GM12878 (cell line): ENCODE measurements at regions not wholly inside any gene's neighbourhood (a gene's known extent, or its start where the extent isn't known, plus 50 kb on each side); places are given as distances from the start of the nearest gene placed in this dataset.

ENCODE experiments used
- ATAC-seq: fragments of 200-7000 bp; cut with Tn5 transposase; 3 replicates; pipeline ENCODE4 v1.9.1; 2020; ENCODE audit warnings: mild to moderate bottlenecking, moderate library complexity
- BruUV-seq: library from RNA; stranded (reverse); fragments of 400-500 nt; replicated peaks from 2 replicates; lab custom pipeline; 2021; lab: Mats Ljungman, UMichigan
- CTCF ChIA-PET: fragments of 300-600 bp; sonication (Branson Sonifier 250); formaldehyde crosslinking; extraction: SDS; loops from one replicate; lab custom pipeline; 2021; ENCODE audit warnings: inconsistent platforms; lab: Yijun Ruan, JAX
- POLR2A ChIA-PET: fragments of 350-600 bp; formaldehyde crosslinking; extraction: SDS; loops from one replicate; lab custom pipeline; 2021; ENCODE audit warnings: inconsistent platforms; lab: Charles Lee
- RAD21 ChIA-PET: fragments of 300-600 bp; sonication (Branson Sonifier 250); formaldehyde crosslinking; loops from one replicate; lab custom pipeline; 2023; ENCODE audit warnings: antibody characterized with exemption; ENCODE audit not compliant: unreplicated experiment; lab: Charles Lee
- SMC1A ChIA-PET: fragments of 300-600 bp; sonication (Branson Sonifier 250); formaldehyde crosslinking; loops from one replicate; lab custom pipeline; 2023; ENCODE audit not compliant: unreplicated experiment, uncharacterized antibody; lab: Charles Lee
- DNase-seq: peaks from one replicate; pipeline ENCODE4 v3.0.0-alpha.2; 2011; ENCODE audit warnings: low read depth, low spot score
- FAIRE-seq: peaks from 3 replicates; lab custom pipeline; 2011; peaks lifted over from hg19 to GRCh38; lab: Jason Lieb, UNC
- H2AFZ ChIP-seq: 2 replicates; pipeline ENCODE4 v1.6.0; 2011; ENCODE audit warnings: low read depth, low read length, control low read depth; ENCODE audit not compliant: control insufficient read depth
- H3K27ac ChIP-seq: 2 replicates; pipeline ENCODE4 v1.5.1; 2011; ENCODE audit warnings: control low read depth; ENCODE audit not compliant: control insufficient read depth, insufficient read depth
- H3K27me3 ChIP-seq, 2 experiments: replicated peaks in 1 of 2; 2 replicates each; pipeline versions ENCODE4 v1.6.0 to v1.6.1; 2011; ENCODE audit warnings: low read length in 1 of 2; ENCODE audit not compliant: control insufficient read depth in 2 of 2, insufficient read depth in 2 of 2
- H3K36me3 ChIP-seq, 2 experiments: 2 replicates each; pipeline ENCODE4 v1.5.1; 2011; ENCODE audit warnings: low read length in 1 of 2; ENCODE audit not compliant: control insufficient read depth in 2 of 2, insufficient read depth in 2 of 2
- H3K4me1 ChIP-seq: 2 replicates; pipeline ENCODE4 v1.6.1; 2011; ENCODE audit warnings: mild to moderate bottlenecking, low read length, moderate library complexity, mixed read lengths; ENCODE audit not compliant: control insufficient read depth, insufficient read depth
- H3K4me2 ChIP-seq: 2 replicates; pipeline ENCODE4 v1.6.0; 2011; ENCODE audit warnings: control low read depth; ENCODE audit not compliant: control insufficient read depth, insufficient read depth
- H3K4me3 ChIP-seq: fragments of 200-600 bp; sonication (generic); 2 replicates; pipeline ENCODE4 v1.5.1; 2016
- H3K79me2 ChIP-seq: 2 replicates; pipeline ENCODE4 v1.6.0; 2011; ENCODE audit warnings: low read length; ENCODE audit not compliant: control insufficient read depth, insufficient read depth
- H3K9ac ChIP-seq: 2 replicates; pipeline ENCODE4 v1.8.0; 2011; ENCODE audit warnings: low read length, control low read depth, mixed read lengths; ENCODE audit not compliant: control insufficient read depth, insufficient read depth
- H3K9me3 ChIP-seq: replicated peaks from 3 replicates; pipeline ENCODE4 v1.5.1; 2011; ENCODE audit warnings: mild to moderate bottlenecking, low read length; ENCODE audit not compliant: control insufficient read depth, insufficient read depth
- H4K20me1 ChIP-seq: 2 replicates; pipeline ENCODE4 v1.6.0; 2011; ENCODE audit not compliant: control insufficient read depth, insufficient read depth
- BHLHE40 ChIP-seq, 2 experiments: fragments of 450-650 bp in 1 of 2; IDR thresholded peaks; 2 replicates each; pipeline ENCODE4 v1.6.1; 2011 to 2017; ENCODE audit warnings: low read depth in 2 of 2, borderline replicate concordance in 1 of 2, improper control_type of control experiment in 1 of 2, low read length in 1 of 2, mild to moderate bottlenecking in 1 of 2
- CEBPZ ChIP-seq: fragments of 150-350 bp; IDR thresholded peaks from 2 replicates; pipeline ENCODE4 v1.6.1; 2016; ENCODE audit warnings: low read depth, low read length
- IKZF2 ChIP-seq, 2 experiments: fragments of 450-650 bp; IDR thresholded peaks; 2 replicates each; pipeline ENCODE4 v1.6.1; 2017; ENCODE audit warnings: mild to moderate bottlenecking in 2 of 2, moderate library complexity in 2 of 2
- JUNB ChIP-seq: IDR thresholded peaks from 2 replicates; pipeline ENCODE4 v1.6.1; 2016; ENCODE audit warnings: antibody characterized with exemption, mild to moderate bottlenecking
- NRF1 ChIP-seq: conservative IDR thresholded peaks from 2 replicates; pipeline ENCODE4 v1.6.1; 2011; ENCODE audit warnings: mild to moderate bottlenecking, low read depth, low read length, improper control_type of control experiment
- RCOR1 ChIP-seq: conservative IDR thresholded peaks from 2 replicates; pipeline ENCODE4 v1.6.1; 2012; ENCODE audit warnings: low read depth, low read length, improper control_type of control experiment
- WRNIP1 ChIP-seq: IDR thresholded peaks from 2 replicates; pipeline ENCODE4 v1.6.1; 2011; ENCODE audit warnings: low read depth, low read length, improper control_type of control experiment, borderline replicate concordance
- YBX1 ChIP-seq: fragments of 450-650 bp; IDR thresholded peaks from 2 replicates; pipeline ENCODE4 v1.6.1; 2016; ENCODE audit warnings: antibody characterized with exemption
- WGBS: methylation state at CpG from one replicate; pipeline ENCODE4 v1.1.6; 2016; ENCODE audit warnings: low lambda C conversion rate; ENCODE audit not compliant: insufficient replicate concordance, insufficient coverage; ENCODE audit errors: missing lambda C conversion rate; 5-methylcytosine and 5-hydroxymethylcytosine counted together
- in situ Hi-C: fragments of 300-500 bp; cut with MboI; formaldehyde crosslinking; loops from 9 replicates; pipeline ENCODE4 v1.14.3; 2018; ENCODE audit warnings: mixed read lengths
- intact Hi-C: fragments of 100-400 bp; cut with micrococcal nuclease; formaldehyde crosslinking; loops from one replicate; pipeline ENCODE4 v1.14.2; 2022; ENCODE audit not compliant: unreplicated experiment
- TF ChIP-seq, protein P1 (sequence below): fragments of 450-650 bp; conservative IDR thresholded peaks from 2 replicates; pipeline ENCODE4 v1.6.1; 2017; ENCODE audit warnings: mild to moderate bottlenecking, moderate library complexity
- TF ChIP-seq, protein P2 (sequence below): fragments of 150-350 bp; IDR thresholded peaks from 2 replicates; pipeline ENCODE4 v1.6.1; 2014; ENCODE audit warnings: mild to moderate bottlenecking, low read depth, low read length

DNA sequence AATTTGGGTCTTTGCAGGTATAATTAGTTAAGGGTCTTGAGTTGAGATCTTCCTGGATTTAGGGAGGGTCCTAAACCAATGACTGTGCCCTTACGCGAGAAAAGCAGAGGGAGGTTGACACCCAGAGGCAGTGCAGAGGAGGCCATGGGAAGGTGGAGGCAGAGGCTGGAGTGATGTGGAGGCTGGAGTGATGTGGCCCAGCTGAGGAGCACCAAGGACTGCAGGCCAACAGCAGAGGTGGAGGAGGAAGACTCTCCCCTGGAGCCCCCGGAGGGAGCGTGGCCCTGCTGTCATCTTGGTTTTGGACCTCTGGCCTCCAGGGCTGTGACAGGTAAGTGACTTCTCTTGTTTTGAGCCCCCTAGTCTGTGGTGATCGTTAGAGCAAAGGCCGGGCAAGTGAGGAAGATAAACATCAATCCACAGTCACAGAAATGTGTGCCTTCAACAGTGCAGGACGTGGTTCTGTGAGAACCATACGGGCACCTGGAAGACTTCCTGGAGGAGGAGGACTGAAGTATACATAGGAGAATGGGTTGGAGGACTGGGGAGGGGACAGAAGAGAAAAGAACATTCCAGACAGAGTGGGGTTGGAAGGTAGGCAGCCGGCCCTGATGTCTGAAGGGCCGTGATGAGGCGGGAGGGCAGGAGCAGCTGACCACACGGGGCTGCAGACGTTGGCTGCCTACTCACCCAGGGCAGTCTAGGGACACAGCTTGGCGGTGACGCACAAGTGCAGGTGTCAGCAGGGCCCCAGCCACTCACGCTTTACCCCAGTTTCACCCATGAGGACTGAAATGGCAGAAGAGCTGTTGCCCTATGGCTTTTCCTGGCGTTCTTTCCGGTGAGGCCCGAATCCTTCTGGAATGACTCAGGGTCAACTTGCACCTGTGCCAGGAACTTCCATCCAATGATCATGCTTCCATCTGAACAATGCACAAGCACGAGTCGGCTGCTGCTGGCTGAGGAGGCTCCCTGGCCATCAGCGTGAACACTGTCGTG lies 270.2 kb downstream of the CTTN start:
- BruUV-seq = no TSS peak
- 37% methylated on average over 23 of the region's 23 CpGs for WGBS
- ChIA-PET CTCF (no interaction called here), RAD21 (no interaction called here), SMC1A (no interaction called here), POLR2A (no interaction called here)
- no peaks in the 10 kb centered on the region for H3K79me2 ChIP-seq
- intact Hi-C loops (no loop called here), in situ Hi-C loops (no loop called here)
- H3K4me3 ChIP-seq = no peak overlapping the region
- H3K27ac ChIP-seq = no peak overlapping the region
- no peaks in the 10 kb centered on the region for H4K20me1 ChIP-seq
- FAIRE-seq (no peak), ATAC-seq (no peak)
- H3K27me3 ChIP-seq = no peaks in the 10 kb centered on the region; a peak in 3 of 4 replicates
- H3K9me3 ChIP-seq = no peaks in the 10 kb centered on the region
- no peaks in the 10 kb centered on the region for H3K4me1 ChIP-seq
- H3K4me2 ChIP-seq = no peak overlapping the region
- no peak overlapping the region for H2AFZ ChIP-seq
- no peak overlapping the region for H3K9ac ChIP-seq
- no peak for TF ChIP-seq NRF1
- TF ChIP-seq, protein P1, sequence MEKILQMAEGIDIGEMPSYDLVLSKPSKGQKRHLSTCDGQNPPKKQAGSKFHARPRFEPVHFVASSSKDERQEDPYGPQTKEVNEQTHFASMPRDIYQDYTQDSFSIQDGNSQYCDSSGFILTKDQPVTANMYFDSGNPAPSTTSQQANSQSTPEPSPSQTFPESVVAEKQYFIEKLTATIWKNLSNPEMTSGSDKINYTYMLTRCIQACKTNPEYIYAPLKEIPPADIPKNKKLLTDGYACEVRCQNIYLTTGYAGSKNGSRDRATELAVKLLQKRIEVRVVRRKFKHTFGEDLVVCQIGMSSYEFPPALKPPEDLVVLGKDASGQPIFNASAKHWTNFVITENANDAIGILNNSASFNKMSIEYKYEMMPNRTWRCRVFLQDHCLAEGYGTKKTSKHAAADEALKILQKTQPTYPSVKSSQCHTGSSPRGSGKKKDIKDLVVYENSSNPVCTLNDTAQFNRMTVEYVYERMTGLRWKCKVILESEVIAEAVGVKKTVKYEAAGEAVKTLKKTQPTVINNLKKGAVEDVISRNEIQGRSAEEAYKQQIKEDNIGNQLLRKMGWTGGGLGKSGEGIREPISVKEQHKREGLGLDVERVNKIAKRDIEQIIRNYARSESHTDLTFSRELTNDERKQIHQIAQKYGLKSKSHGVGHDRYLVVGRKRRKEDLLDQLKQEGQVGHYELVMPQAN = no peak
- TF ChIP-seq, protein P2, sequence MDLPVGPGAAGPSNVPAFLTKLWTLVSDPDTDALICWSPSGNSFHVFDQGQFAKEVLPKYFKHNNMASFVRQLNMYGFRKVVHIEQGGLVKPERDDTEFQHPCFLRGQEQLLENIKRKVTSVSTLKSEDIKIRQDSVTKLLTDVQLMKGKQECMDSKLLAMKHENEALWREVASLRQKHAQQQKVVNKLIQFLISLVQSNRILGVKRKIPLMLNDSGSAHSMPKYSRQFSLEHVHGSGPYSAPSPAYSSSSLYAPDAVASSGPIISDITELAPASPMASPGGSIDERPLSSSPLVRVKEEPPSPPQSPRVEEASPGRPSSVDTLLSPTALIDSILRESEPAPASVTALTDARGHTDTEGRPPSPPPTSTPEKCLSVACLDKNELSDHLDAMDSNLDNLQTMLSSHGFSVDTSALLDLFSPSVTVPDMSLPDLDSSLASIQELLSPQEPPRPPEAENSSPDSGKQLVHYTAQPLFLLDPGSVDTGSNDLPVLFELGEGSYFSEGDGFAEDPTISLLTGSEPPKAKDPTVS = no peak
- no peak for TF ChIP-seq YBX1
- no peak for TF ChIP-seq JUNB
- TF ChIP-seq IKZF2 (IDR thresholded peaks at IDR 0.05) = no peak
- no peak for TF ChIP-seq RCOR1
- no peak for TF ChIP-seq WRNIP1
- no peak for TF ChIP-seq BHLHE40 (IDR thresholded peaks at IDR 0.05; ENCODE audit: borderline replicate concordance in 1 of 2, low read depth in 2 of 2, low read length in 1 of 2)
- TF ChIP-seq CEBPZ = no peak
- TF ChIP-seq, all 136 proteins: peak for 0
- no peak for DNase-seq
- no peaks in the 10 kb centered on the region; a peak in 1 of 4 replicates for H3K36me3 ChIP-seq
